NB4 (cell line): ENCODE measurements at regions not wholly inside any gene's neighbourhood (a gene's known extent, or its start where the extent isn't known, plus 50 kb on each side); places are given as distances from the start of the nearest gene placed in this dataset.

Experiments used
- CTCF ChIP-seq: IDR thresholded peaks from one replicate; pipeline ENCODE4 v1.5.1; 2012; ENCODE audit warnings: low read depth, low read length
- MAX ChIP-seq: IDR thresholded peaks from 2 replicates; pipeline ENCODE4 v1.6.1; 2011; ENCODE audit warnings: low read depth, low read length

- TF ChIP-seq CTCF, result no peak
- TF ChIP-seq MAX, result no peak
Observed at GRCh38 chr19:31041461-31041860, 307.8 kb downstream of the TSHZ3 start.
